ENCODE measurements at regions not wholly inside any gene's neighbourhood (a gene's known extent, or its start where the extent isn't known, plus 50 kb on each side); places are given as distances from the start of the nearest gene placed in this dataset.

DNA sequence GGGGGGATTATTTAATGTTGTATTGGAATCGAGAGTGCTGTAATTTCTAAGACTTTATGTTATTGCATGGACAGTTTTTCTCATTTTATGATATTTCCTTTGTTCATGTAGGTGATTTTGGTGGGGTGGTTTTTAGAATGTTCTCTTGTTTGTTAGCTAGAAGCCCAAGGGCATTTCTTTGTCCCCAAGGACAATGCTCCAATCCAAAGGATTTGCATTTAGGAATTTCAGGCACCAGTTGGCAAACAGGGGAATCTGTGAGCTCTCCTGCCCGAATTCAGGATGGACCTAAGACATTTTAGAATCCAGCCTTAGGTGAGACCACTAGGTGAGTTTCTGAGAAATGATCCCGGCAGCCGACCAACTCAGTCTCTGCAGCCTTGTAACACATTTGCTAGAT lies 324.9 kb downstream of the KCNRG start:
- WGBS, 4 donors = 77 to 95% (median 91%) methylated on average over 4 of the region's 4 CpGs
- no peak for ATAC-seq

DNA sequence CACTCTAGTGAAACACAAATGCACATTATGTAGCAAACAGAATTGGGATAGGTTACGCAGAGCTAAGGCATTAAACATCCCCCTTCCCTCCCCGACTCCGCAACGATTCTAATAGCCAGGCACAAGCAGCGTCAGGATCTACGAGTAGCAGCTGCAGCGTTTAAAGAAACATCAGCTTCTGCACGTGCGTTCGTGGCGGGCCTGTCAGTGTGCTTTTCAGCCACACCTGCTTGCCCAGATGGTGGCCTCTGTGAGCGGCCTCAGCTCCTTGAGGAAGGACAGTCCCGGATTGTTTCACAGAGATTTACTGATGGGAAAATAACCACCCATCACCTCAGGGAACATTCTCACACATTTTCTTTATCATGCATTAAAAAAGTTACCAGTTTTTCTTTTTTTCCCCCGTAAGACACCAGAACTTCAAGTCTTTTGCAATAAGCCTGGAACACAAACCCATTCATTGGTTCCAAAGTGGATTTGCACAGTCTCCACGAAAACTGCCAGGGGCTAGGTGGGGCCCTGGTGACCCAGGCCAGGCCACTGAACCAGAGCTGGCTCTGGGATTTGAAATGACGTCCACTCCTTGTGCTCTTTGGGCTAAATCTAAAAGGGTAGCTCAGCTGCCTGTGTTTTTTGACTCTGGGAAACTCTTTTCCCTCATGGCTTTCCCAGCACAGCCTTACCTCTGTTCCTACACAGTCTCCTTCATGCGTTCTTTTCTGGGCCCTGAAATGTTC lies 325.5 kb downstream of the KCNRG start:
- WGBS, 4 donors = 73 to 86% (median 79%) methylated on average over 17 of the region's 17 CpGs
- H3K4me3 ChIP-seq = no peak overlapping the region
- H3K36me3 ChIP-seq = no peaks in the 10 kb centered on the region
- ATAC-seq (peak in 1 of 4 donors; percentile 24), DNase-seq (peak in 1 of 5 donors; percentile 54)
- intact Hi-C loops (cut with DNase I) = no loop called here
- H3K27me3 ChIP-seq = no peaks in the 10 kb centered on the region
- H3K9me3 ChIP-seq = peaks cover 0 to 7% (median 0%) of the 10 kb centered on the region in 12 donors
- TF ChIP-seq, protein P1, sequence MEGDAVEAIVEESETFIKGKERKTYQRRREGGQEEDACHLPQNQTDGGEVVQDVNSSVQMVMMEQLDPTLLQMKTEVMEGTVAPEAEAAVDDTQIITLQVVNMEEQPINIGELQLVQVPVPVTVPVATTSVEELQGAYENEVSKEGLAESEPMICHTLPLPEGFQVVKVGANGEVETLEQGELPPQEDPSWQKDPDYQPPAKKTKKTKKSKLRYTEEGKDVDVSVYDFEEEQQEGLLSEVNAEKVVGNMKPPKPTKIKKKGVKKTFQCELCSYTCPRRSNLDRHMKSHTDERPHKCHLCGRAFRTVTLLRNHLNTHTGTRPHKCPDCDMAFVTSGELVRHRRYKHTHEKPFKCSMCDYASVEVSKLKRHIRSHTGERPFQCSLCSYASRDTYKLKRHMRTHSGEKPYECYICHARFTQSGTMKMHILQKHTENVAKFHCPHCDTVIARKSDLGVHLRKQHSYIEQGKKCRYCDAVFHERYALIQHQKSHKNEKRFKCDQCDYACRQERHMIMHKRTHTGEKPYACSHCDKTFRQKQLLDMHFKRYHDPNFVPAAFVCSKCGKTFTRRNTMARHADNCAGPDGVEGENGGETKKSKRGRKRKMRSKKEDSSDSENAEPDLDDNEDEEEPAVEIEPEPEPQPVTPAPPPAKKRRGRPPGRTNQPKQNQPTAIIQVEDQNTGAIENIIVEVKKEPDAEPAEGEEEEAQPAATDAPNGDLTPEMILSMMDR (IDR thresholded peaks at IDR 0.05) = no peak
- no peak for TF ChIP-seq POLR2A (IDR thresholded peaks at IDR 0.05)
- no peak overlapping the region for H3K27ac ChIP-seq
- peaks cover 0 to 10% (median 0%) of the 10 kb centered on the region in 12 donors for H3K4me1 ChIP-seq

More for the DNA sequence above, 324.9 kb downstream of the KCNRG start:
- Histone ChIP-seq H3K9me3 (peaks cover 0 to 7% (median 0%) of the 10 kb centered on the region in 12 donors), H3K27ac (no peak overlapping the region), H3K36me3 (no peaks in the 10 kb centered on the region), H3K4me1 (peaks cover 0 to 10% (median 0%) of the 10 kb centered on the region in 12 donors), H3K4me3 (no peak overlapping the region), H3K27me3 (no peaks in the 10 kb centered on the region)
- intact Hi-C loops (cut with DNase I) = no loop called here
- no peak for DNase-seq
- TF ChIP-seq, protein P1 (IDR thresholded peaks at IDR 0.05) = no peak
- TF ChIP-seq POLR2A (IDR thresholded peaks at IDR 0.05) = no peak

DNA sequence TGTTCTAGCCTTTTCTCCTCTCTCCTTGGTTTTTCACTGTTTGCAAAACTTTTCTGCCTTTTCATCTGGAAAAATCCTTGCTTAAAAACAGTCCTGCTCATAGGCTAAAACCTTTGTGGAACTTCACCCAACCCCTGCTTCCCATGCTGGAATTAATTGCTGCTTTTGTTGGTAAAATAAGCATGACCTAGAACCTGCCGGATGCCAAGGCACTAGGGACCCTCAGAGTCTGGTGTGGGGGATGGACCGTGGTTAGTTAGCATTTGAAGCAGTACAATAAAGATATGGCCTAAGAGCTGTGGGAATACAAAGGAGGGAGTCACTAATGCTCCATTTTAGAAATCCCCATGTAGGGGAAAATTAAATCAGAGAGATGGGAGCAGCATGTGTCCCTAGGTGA lies 326.3 kb downstream of the KCNRG start:
- Histone ChIP-seq H3K27ac (no peak overlapping the region), H3K4me1 (peaks cover 0 to 10% (median 0%) of the 10 kb centered on the region in 12 donors), H3K27me3 (no peaks in the 10 kb centered on the region), H3K4me3 (no peak overlapping the region), H3K36me3 (no peaks in the 10 kb centered on the region), H3K9me3 (peaks cover 0 to 7% (median 0%) of the 10 kb centered on the region in 12 donors)
- ATAC-seq = no peak
- intact Hi-C loops (cut with DNase I) = no loop called here
- TF ChIP-seq POLR2A (IDR thresholded peaks at IDR 0.05) = no peak
- TF ChIP-seq, protein P1 (IDR thresholded peaks at IDR 0.05) = no peak
- DNase-seq = no peak
- WGBS, 4 donors = 94 to 97% (median 96%) methylated on average over 2 of the region's 2 CpGs

DNA sequence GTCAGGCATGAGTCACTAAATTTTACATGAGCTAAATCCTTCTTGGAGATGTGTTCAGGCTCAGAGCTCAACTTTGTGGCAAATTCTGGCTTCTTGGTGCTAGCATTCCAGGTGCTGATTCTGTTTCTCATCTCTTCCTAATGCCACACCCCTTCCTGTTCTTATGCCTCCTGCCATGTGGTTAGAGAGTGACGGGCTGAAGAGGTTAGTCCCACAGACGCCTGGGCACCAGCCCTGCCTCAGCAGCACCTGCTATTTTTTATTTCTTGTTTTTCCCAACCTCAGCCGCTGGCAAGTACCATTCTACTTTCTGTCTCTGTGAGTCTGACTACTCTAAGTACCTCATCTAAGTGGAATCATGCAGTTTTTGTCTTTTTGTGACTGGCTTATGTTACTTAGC lies 329.5 kb downstream of the KCNRG start:
- Histone ChIP-seq H3K4me3 (no peak overlapping the region), H3K27me3 (no peaks in the 10 kb centered on the region), H3K9me3 (peaks cover 0 to 7% (median 0%) of the 10 kb centered on the region in 12 donors), H3K27ac (no peak overlapping the region), H3K4me1 (peaks cover 0 to 3% (median 0%) of the 10 kb centered on the region in 12 donors), H3K36me3 (no peaks in the 10 kb centered on the region)
- TF ChIP-seq, protein P1 (IDR thresholded peaks at IDR 0.05) = no peak
- no peak for TF ChIP-seq POLR2A (IDR thresholded peaks at IDR 0.05)
- intact Hi-C loops (cut with DNase I) = no loop called here
- ATAC-seq (no peak), DNase-seq (no peak)
- 52 to 72% (median 62%) methylated on average over 3 of the region's 3 CpGs for WGBS, 4 donors

Measured in heart left ventricle (tissue), 16 donors.